H9 (cell line): ENCODE measurements at regions not wholly inside any gene's neighbourhood (a gene's known extent, or its start where the extent isn't known, plus 50 kb on each side); places are given as distances from the start of the nearest gene placed in this dataset.

Experiments used
- DNase-seq: peaks from one replicate; pipeline ENCODE4 v3.0.0-alpha.2; 2017
- H2AFZ ChIP-seq: one replicate; pipeline ENCODE4 v1.6.1; 2013; ENCODE audit warnings: mild to moderate bottlenecking, low read length, control low read depth, moderate library complexity
- H2AK5ac ChIP-seq: 2 replicates; pipeline ENCODE4 v1.6.1; 2013; ENCODE audit warnings: low read length, control low read depth, mixed read lengths; ENCODE audit not compliant: insufficient read length
- H2BK120ac ChIP-seq: one replicate; pipeline ENCODE4 v1.6.1; 2013; ENCODE audit warnings: low read depth, mild to moderate bottlenecking, low read length, control low read depth, inconsistent platforms; ENCODE audit not compliant: poor library complexity, severe bottlenecking
- H2BK12ac ChIP-seq: 2 replicates; pipeline ENCODE4 v1.6.1; 2013; ENCODE audit warnings: low read length, control low read depth, mixed read lengths, low read depth; ENCODE audit not compliant: insufficient read length
- H2BK15ac ChIP-seq: 2 replicates; pipeline ENCODE4 v1.6.1; 2013; ENCODE audit warnings: low read depth, low read length, control low read depth
- H2BK20ac ChIP-seq: one replicate; pipeline ENCODE4 v1.6.1; 2013; ENCODE audit warnings: low read depth, mild to moderate bottlenecking, low read length, control low read depth, inconsistent platforms; ENCODE audit not compliant: poor library complexity, severe bottlenecking
- H2BK5ac ChIP-seq: 2 replicates; pipeline ENCODE4 v1.6.1; 2013; ENCODE audit warnings: low read length, control low read depth, mixed read lengths; ENCODE audit not compliant: insufficient read length
- H3K14ac ChIP-seq: 2 replicates; pipeline ENCODE4 v1.6.1; 2013; ENCODE audit warnings: low read length, control low read depth; ENCODE audit not compliant: insufficient read depth
- H3K18ac ChIP-seq: 2 replicates; pipeline ENCODE4 v1.6.1; 2013; ENCODE audit warnings: low read depth, mild to moderate bottlenecking, mixed read lengths, low read length, control low read depth; ENCODE audit not compliant: insufficient read length
- H3K23ac ChIP-seq: 2 replicates; pipeline ENCODE4 v1.6.1; 2013; ENCODE audit warnings: low read length, control low read depth, mixed read lengths, low read depth; ENCODE audit not compliant: insufficient read length
- H3K23me2 ChIP-seq: 2 replicates; pipeline ENCODE4 v1.6.1; 2013; ENCODE audit warnings: low read depth, mild to moderate bottlenecking, mixed read lengths, low read length, control low read depth; ENCODE audit not compliant: insufficient read length, poor library complexity, severe bottlenecking
- H3K27ac ChIP-seq: 2 replicates; pipeline ENCODE4 v1.5.1; 2013; ENCODE audit warnings: low read length, control low read depth, mixed read lengths, low read depth; ENCODE audit not compliant: insufficient read length
- H3K27me3 ChIP-seq: 2 replicates; pipeline ENCODE4 v1.6.1; 2013; ENCODE audit warnings: low read length, control low read depth, inconsistent platforms; ENCODE audit not compliant: insufficient read depth
- H3K4ac ChIP-seq: 2 replicates; pipeline ENCODE4 v1.6.1; 2013; ENCODE audit warnings: low read depth, mild to moderate bottlenecking, control low read depth, inconsistent platforms, low read length, moderate library complexity
- H3K4me1 ChIP-seq: 2 replicates; pipeline ENCODE4 v1.6.1; 2013; ENCODE audit warnings: low read length, control low read depth, inconsistent platforms; ENCODE audit not compliant: insufficient read depth
- H3K4me2 ChIP-seq: 2 replicates; pipeline ENCODE4 v1.6.1; 2013; ENCODE audit warnings: low read length, control low read depth, mixed read lengths; ENCODE audit not compliant: insufficient read length, insufficient read depth
- H3K56ac ChIP-seq: 2 replicates; pipeline ENCODE4 v1.6.1; 2013; ENCODE audit warnings: low read depth, mild to moderate bottlenecking, mixed read lengths, low read length, control low read depth; ENCODE audit not compliant: insufficient read length
- H3K79me1 ChIP-seq: 2 replicates; pipeline ENCODE4 v1.6.1; 2013; ENCODE audit warnings: low read depth, mild to moderate bottlenecking, moderate library complexity, low read length, control low read depth, inconsistent platforms; ENCODE audit not compliant: insufficient read depth, poor library complexity, severe bottlenecking
- H3K79me2 ChIP-seq: 2 replicates; pipeline ENCODE4 v1.6.1; 2013; ENCODE audit warnings: low read length, control low read depth, inconsistent platforms; ENCODE audit not compliant: insufficient read depth
- H3K9ac ChIP-seq: 2 replicates; pipeline ENCODE4 v1.6.1; 2013; ENCODE audit warnings: low read length, control low read depth, mixed read lengths; ENCODE audit not compliant: insufficient read length; ENCODE audit errors: extremely low read depth
- H3K9me3 ChIP-seq: one replicate; pipeline ENCODE4 v1.6.1; 2013; ENCODE audit warnings: low read depth, low read length, inconsistent platforms; ENCODE audit not compliant: control insufficient read depth
- H3T11ph ChIP-seq: one replicate; pipeline ENCODE4 v1.6.1; 2013; ENCODE audit warnings: mild to moderate bottlenecking, low read length, control low read depth, inconsistent platforms
- H4K20me1 ChIP-seq: one replicate; pipeline ENCODE4 v1.6.1; 2013; ENCODE audit not compliant: control insufficient read depth, insufficient read length, insufficient read depth
- H4K5ac ChIP-seq: 2 replicates; pipeline ENCODE4 v1.6.1; 2013; ENCODE audit warnings: low read depth, mild to moderate bottlenecking, mixed read lengths, low read length, control low read depth; ENCODE audit not compliant: insufficient read length
- H4K8ac ChIP-seq: replicated peaks from 2 replicates; pipeline ENCODE4 v1.6.1; 2013; ENCODE audit warnings: low read length, control low read depth, mixed read lengths, low read depth; ENCODE audit not compliant: insufficient read length
- H4K91ac ChIP-seq: 2 replicates; pipeline ENCODE4 v1.6.1; 2013; ENCODE audit warnings: low read depth, mild to moderate bottlenecking, moderate library complexity, mixed read lengths, low read length, control low read depth; ENCODE audit not compliant: insufficient read length
- H3K27ac Mint-ChIP-seq, 3 experiments: 2 replicates in 2 of 3; 3 replicates in 1 of 3; pipeline ENCODE4 v1.8.0; 2020 to 2021; ENCODE audit warnings: mixed read lengths in 3 of 3, mild to moderate bottlenecking in 1 of 3, moderate library complexity in 1 of 3
- H3K27me3 Mint-ChIP-seq: 2 replicates; pipeline ENCODE4 v1.8.0; 2021; ENCODE audit warnings: low read depth, mild to moderate bottlenecking, moderate library complexity, mixed read lengths
- H3K36me3 Mint-ChIP-seq, 3 experiments: 2 replicates in 2 of 3; 3 replicates in 1 of 3; pipeline ENCODE4 v1.8.0; 2020 to 2021; ENCODE audit warnings: low read depth in 3 of 3, mixed read lengths in 3 of 3; ENCODE audit not compliant: insufficient read depth in 1 of 3
- H3K4me1 Mint-ChIP-seq, 2 experiments: 2 replicates each; pipeline ENCODE4 v1.8.0; 2020; ENCODE audit warnings: mixed read lengths in 2 of 2
- H3K4me3 Mint-ChIP-seq, 2 experiments: 2 replicates in 1 of 2; 3 replicates in 1 of 2; pipeline ENCODE4 v1.8.0; 2020 to 2021; ENCODE audit warnings: mild to moderate bottlenecking in 2 of 2, mixed read lengths in 2 of 2, moderate library complexity in 1 of 2
- H3K9me3 Mint-ChIP-seq, 2 experiments: 2 replicates in 1 of 2; 3 replicates in 1 of 2; pipeline ENCODE4 v1.8.0; 2020; ENCODE audit warnings: mild to moderate bottlenecking in 2 of 2, mixed read lengths in 2 of 2, moderate library complexity in 1 of 2
- CTCF ChIP-seq: fragments of 200-600 bp; sonication (generic); conservative IDR thresholded peaks from 3 replicates; pipeline ENCODE4 v1.8.0; 2021; ENCODE audit warnings: antibody characterized with exemption, mild to moderate bottlenecking
- WGBS: extraction: QIAGEN DNeasy Blood & Tissue Kit; methylation state at CpG from one replicate; pipeline ENCODE4 v1.1.7; 2013; ENCODE audit warnings: missing lambda C conversion rate, low lambda C conversion rate, mixed read lengths; ENCODE audit not compliant: insufficient read length; ENCODE audit errors: extremely low coverage; 5-methylcytosine and 5-hydroxymethylcytosine counted together

DNA sequence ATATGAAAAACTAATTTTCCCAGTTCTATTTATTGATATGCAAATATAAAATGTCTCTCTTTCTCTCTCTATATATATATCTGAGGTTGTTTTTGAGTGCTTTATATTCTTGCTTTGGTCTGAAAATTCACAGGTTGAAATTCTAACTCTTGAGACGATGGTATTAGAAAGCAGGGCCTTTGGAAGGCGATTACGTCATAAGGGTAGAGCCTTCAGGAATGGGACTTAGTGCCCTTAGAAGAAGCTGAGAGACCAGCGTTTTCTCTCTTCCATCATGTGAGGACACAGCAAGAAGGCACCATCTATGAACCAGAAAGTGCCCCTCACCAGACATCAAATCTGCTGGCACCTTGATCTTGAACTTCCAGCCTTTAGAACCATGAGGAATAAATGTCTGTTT, 57.4 kb upstream of the PAXBP1 start:
- no peak overlapping the region for H3K4me3 Mint-ChIP-seq
- no peak overlapping the region for H2BK20ac ChIP-seq

More for the DNA sequence above, 57.4 kb upstream of the PAXBP1 start:
- H2AFZ ChIP-seq: no peak overlapping the region
- H3K4ac ChIP-seq: no peak overlapping the region
- H3K23me2 ChIP-seq: no peaks in the 10 kb centered on the region
- H3T11ph ChIP-seq: no peak overlapping the region
- H3K14ac ChIP-seq: no peak overlapping the region
- no peak overlapping the region for H2BK15ac ChIP-seq
- H3K9ac ChIP-seq: no peak overlapping the region
- no peak overlapping the region for H4K8ac ChIP-seq
- no peaks in the 10 kb centered on the region for H3K4me1 ChIP-seq
- H4K5ac ChIP-seq: no peak overlapping the region
- H3K4me1 Mint-ChIP-seq: 0 out of 4 replicates have a peak, but pooled peaks cover 0 to 2% of the 10 kb centered on the region in 2 experiments
- H3K27ac Mint-ChIP-seq: no peak overlapping the region
- H3K79me1 ChIP-seq: no peaks in the 10 kb centered on the region
- no peaks in the 10 kb centered on the region for H3K79me2 ChIP-seq
- no peak for TF ChIP-seq CTCF
- H3K27me3 ChIP-seq: no peaks in the 10 kb centered on the region
- H3K18ac ChIP-seq: no peak overlapping the region
- H3K4me2 ChIP-seq: no peak overlapping the region
- H4K91ac ChIP-seq: no peak overlapping the region
- H4K20me1 ChIP-seq: no peaks in the 10 kb centered on the region
- H3K27ac ChIP-seq: no peak overlapping the region
- H3K36me3 Mint-ChIP-seq: no peaks in the 10 kb centered on the region
- DNase-seq: no peak
- no peak overlapping the region for H2BK120ac ChIP-seq
- no peak overlapping the region for H3K23ac ChIP-seq
- no peak overlapping the region for H2BK5ac ChIP-seq
- no peaks in the 10 kb centered on the region for H3K27me3 Mint-ChIP-seq
- H2AK5ac ChIP-seq: no peak overlapping the region
- H3K9me3 ChIP-seq: no peaks in the 10 kb centered on the region
- no peak overlapping the region for H3K56ac ChIP-seq
- no peak overlapping the region for H2BK12ac ChIP-seq
- peaks cover 0 to 4% of the 10 kb centered on the region in 2 experiments; a peak in 1 of 5 replicates for H3K9me3 Mint-ChIP-seq
- no CpG with 5 or more reads among the region's 4 CpGs for WGBS
